ENCODE measurements at regions not wholly inside any gene's neighbourhood (a gene's known extent, or its start where the extent isn't known, plus 50 kb on each side); places are given as distances from the start of the nearest gene placed in this dataset.

DNA sequence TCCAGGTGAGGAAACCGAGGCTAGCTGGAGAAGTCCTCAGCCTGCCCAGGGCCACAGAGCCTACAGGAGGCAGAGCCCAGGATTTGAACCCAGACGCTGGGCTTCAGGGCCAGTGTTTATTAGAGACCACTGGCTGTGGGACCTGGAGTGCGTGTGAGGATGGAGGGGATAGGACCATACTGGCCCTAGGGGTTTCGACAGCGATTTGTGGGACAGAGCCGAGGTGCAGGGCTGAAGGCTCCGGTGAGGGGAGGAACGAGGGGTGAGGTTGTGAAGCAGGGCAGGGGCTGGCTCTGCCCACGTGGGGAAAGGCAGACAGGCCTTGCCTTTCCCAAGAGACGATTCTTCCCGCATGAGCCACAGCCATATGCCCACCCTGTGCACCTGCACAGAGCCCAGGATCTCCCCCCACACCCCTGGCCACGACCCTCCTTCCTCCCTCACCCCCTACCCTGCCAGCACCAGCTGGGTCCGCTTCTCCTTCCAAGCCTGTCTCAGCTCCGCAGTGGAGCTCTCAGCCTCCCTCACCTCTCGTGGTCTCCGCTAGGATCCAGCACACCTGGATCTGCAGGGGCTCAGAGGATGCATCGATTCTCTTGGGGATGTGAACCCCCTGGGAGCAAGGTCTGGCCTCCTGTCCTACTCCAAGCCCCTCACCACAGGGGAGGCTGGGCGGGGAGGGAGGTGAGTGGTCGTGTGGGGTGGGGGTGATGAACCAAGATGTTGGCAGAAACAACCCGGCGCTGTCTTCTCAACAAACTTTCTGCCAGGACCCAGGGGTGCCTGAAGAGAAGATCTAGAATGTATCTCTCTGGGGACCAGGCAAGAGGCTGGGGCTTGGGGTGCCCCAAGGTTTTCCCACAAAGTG, 58.4 kb downstream of the RTL6 start:
- Histone ChIP-seq H3K4me2 (ENCODE audit: low read length, poor library complexity, severe bottlenecking) (no peak overlapping the region), H2BK12ac (ENCODE audit: low read length in 2 of 2) (no peak overlapping the region), H4K91ac (ENCODE audit: low read length) (no peak overlapping the region), H3K4ac (ENCODE audit: low read depth in 1 of 2, low read length in 2 of 2) (no peak overlapping the region), H2BK5ac (ENCODE audit: low read depth, low read length, poor library complexity, severe bottlenecking) (no peak overlapping the region), H3K27ac (ENCODE audit: low read length, poor library complexity, severe bottlenecking) (no peak overlapping the region), H2BK15ac (ENCODE audit: low read depth, poor library complexity, severe bottlenecking) (no peak overlapping the region), H2AFZ (ENCODE audit: low read depth, low read length) (no peak overlapping the region), H3K9ac (ENCODE audit: low read length) (no peak overlapping the region), H4K8ac (ENCODE audit: low read length) (no peak overlapping the region), H3K79me1 (replicated peaks; ENCODE audit: low read length, poor library complexity, severe bottlenecking) (no peaks in the 10 kb centered on the region), H2AK5ac (ENCODE audit: low read length, severe bottlenecking) (no peak overlapping the region), H3K36me3 (ENCODE audit: control insufficient read depth in 1 of 2, insufficient read depth in 2 of 2, low read depth in 1 of 2, low read length in 2 of 2) (no peaks in the 10 kb centered on the region), H3K4me3 (ENCODE audit: insufficient read depth in 1 of 2, low read depth in 1 of 2, low read length in 2 of 2) (peak overlapping the region in 1 of 2 experiments; percentile 7), H2BK120ac (ENCODE audit: low read depth, low read length) (no peak overlapping the region), H3K27me3 (ENCODE audit: control insufficient read depth in 1 of 2, insufficient read depth in 1 of 2, low read length in 2 of 2) (peaks cover 3 to 31% of the 10 kb centered on the region in 2 experiments), H3K23ac (ENCODE audit: low read length in 2 of 2) (no peak overlapping the region), H3K18ac (ENCODE audit: low read depth in 1 of 2, low read length in 2 of 2) (no peak overlapping the region), H3K9me3 (ENCODE audit: control insufficient read depth, low read length) (no peaks in the 10 kb centered on the region), H3K4me1 (ENCODE audit: control insufficient read depth, insufficient read depth, low read depth, low read length) (peaks cover 11% of the 10 kb centered on the region), H3K14ac (ENCODE audit: low read length in 2 of 2) (no peak overlapping the region)
- 88% methylated on average over 18 of the region's 21 CpGs for WGBS
- DNase-seq = no peak

DNA sequence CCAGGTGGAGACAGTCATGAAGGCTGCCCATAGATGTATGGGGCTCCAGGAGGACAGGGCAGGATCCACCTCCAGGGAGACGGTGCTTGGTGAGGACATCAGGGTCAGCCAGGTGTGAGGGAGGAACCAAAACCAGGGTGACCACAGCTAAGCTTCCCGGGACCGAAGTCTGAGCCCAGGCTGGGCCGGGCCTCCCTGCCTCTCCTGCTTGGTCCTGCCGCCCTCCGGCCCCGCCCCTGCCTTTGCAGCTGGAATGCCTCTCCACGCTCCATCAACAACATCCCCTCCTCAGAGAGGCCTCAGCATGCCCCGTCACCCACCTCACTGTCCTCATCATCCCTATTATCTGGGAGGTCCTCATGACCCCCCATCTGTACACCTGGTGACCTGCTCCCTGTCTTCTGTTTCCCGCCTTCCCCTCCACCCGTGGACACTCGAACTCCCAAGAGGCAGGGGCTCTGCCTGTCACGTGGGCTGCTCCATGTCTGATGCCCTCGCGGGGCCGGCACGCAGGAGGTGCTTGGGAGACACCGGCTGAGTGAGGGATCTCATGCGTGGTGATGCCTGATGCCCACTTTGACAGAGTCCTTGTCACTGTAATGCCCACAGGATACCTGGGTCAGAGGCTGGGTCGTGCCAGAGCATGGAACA, 59.4 kb downstream of the RTL6 start:
- H2AK5ac ChIP-seq (ENCODE audit: low read length, severe bottlenecking) = no peak overlapping the region
- WGBS = 91% methylated on average over 20 of the region's 20 CpGs
- DNase-seq = no peak

DNA sequence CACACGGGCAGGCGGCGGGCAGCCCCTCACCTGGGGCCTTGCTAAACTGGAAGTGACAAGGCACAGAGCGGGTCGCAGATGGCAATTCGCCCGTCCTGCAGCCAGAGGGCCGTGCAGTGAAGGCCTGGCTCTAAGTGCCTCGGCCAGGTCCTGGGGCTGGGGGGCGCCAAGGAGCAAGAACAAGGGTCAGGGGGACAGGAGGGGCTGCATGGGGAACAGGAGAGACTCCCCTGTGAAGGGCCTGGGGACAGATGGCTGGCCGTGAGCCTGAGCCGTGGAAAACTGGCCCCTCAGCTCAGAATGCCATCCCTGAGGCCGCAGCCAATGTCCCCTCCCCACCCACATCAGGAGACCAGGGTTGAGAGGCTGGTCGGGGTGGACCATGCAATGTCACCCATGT, 60.0 kb downstream of the RTL6 start:
- Histone ChIP-seq H3K27me3 (ENCODE audit: control insufficient read depth in 1 of 2, insufficient read depth in 1 of 2, low read length in 2 of 2) (peaks cover 10 to 32% of the 10 kb centered on the region in 2 experiments), H2BK5ac (ENCODE audit: low read depth, low read length, poor library complexity, severe bottlenecking) (no peak overlapping the region), H3K14ac (ENCODE audit: low read length in 2 of 2) (peak overlapping the region in 1 of 2 experiments; percentile 72), H3K79me1 (replicated peaks; ENCODE audit: low read length, poor library complexity, severe bottlenecking) (no peaks in the 10 kb centered on the region), H3K18ac (ENCODE audit: low read depth in 1 of 2, low read length in 2 of 2) (no peak overlapping the region), H3K9ac (ENCODE audit: low read length) (no peak overlapping the region), H2AK5ac (ENCODE audit: low read length, severe bottlenecking) (no peak overlapping the region), H3K9me3 (ENCODE audit: control insufficient read depth, low read length) (no peaks in the 10 kb centered on the region), H2AFZ (ENCODE audit: low read depth, low read length) (no peak overlapping the region), H2BK15ac (ENCODE audit: low read depth, poor library complexity, severe bottlenecking) (no peak overlapping the region), H4K91ac (ENCODE audit: low read length) (no peak overlapping the region), H3K36me3 (ENCODE audit: control insufficient read depth in 1 of 2, insufficient read depth in 2 of 2, low read depth in 1 of 2, low read length in 2 of 2) (no peaks in the 10 kb centered on the region), H3K27ac (ENCODE audit: low read length, poor library complexity, severe bottlenecking) (no peak overlapping the region), H3K4me1 (ENCODE audit: control insufficient read depth, insufficient read depth, low read depth, low read length) (peaks cover 11% of the 10 kb centered on the region), H3K23ac (ENCODE audit: low read length in 2 of 2) (no peak overlapping the region), H3K4me3 (ENCODE audit: insufficient read depth in 1 of 2, low read depth in 1 of 2, low read length in 2 of 2) (no peak overlapping the region), H2BK120ac (ENCODE audit: low read depth, low read length) (no peak overlapping the region), H3K4ac (ENCODE audit: low read depth in 1 of 2, low read length in 2 of 2) (no peak overlapping the region), H2BK12ac (ENCODE audit: low read length in 2 of 2) (no peak overlapping the region), H3K4me2 (ENCODE audit: low read length, poor library complexity, severe bottlenecking) (no peak overlapping the region), H4K8ac (ENCODE audit: low read length) (no peak overlapping the region)
- no peak for DNase-seq
- WGBS = 73% methylated on average over 14 of the region's 14 CpGs

More for the DNA sequence above, 59.4 kb downstream of the RTL6 start:
- H2BK12ac ChIP-seq (ENCODE audit: low read length in 2 of 2) = no peak overlapping the region
- H4K8ac ChIP-seq (ENCODE audit: low read length) = no peak overlapping the region
- H3K4ac ChIP-seq (ENCODE audit: low read depth in 1 of 2, low read length in 2 of 2) = no peak overlapping the region
- H4K91ac ChIP-seq (ENCODE audit: low read length) = no peak overlapping the region
- no peak overlapping the region for H2AFZ ChIP-seq (ENCODE audit: low read depth, low read length)
- no peak overlapping the region for H2BK15ac ChIP-seq (ENCODE audit: low read depth, poor library complexity, severe bottlenecking)
- H3K79me1 ChIP-seq (replicated peaks; ENCODE audit: low read length, poor library complexity, severe bottlenecking) = no peaks in the 10 kb centered on the region
- no peaks in the 10 kb centered on the region for H3K9me3 ChIP-seq (ENCODE audit: control insufficient read depth, low read length)
- no peak overlapping the region for H2BK120ac ChIP-seq (ENCODE audit: low read depth, low read length)
- H3K18ac ChIP-seq (ENCODE audit: low read depth in 1 of 2, low read length in 2 of 2) = no peak overlapping the region
- H3K23ac ChIP-seq (ENCODE audit: low read length in 2 of 2) = no peak overlapping the region
- H2BK5ac ChIP-seq (ENCODE audit: low read depth, low read length, poor library complexity, severe bottlenecking) = no peak overlapping the region
- H3K4me2 ChIP-seq (ENCODE audit: low read length, poor library complexity, severe bottlenecking) = no peak overlapping the region
- no peak overlapping the region for H3K4me3 ChIP-seq (ENCODE audit: insufficient read depth in 1 of 2, low read depth in 1 of 2, low read length in 2 of 2)
- no peak overlapping the region for H3K14ac ChIP-seq (ENCODE audit: low read length in 2 of 2)
- no peaks in the 10 kb centered on the region for H3K36me3 ChIP-seq (ENCODE audit: control insufficient read depth in 1 of 2, insufficient read depth in 2 of 2, low read depth in 1 of 2, low read length in 2 of 2)
- H3K9ac ChIP-seq (ENCODE audit: low read length) = no peak overlapping the region
- H3K27ac ChIP-seq (ENCODE audit: low read length, poor library complexity, severe bottlenecking) = no peak overlapping the region
- peaks cover 10 to 31% of the 10 kb centered on the region in 2 experiments for H3K27me3 ChIP-seq (ENCODE audit: control insufficient read depth in 1 of 2, insufficient read depth in 1 of 2, low read length in 2 of 2)
- H3K4me1 ChIP-seq (ENCODE audit: control insufficient read depth, insufficient read depth, low read depth, low read length) = peaks cover 11% of the 10 kb centered on the region
